ENCODE measurements at regions not wholly inside any gene's neighbourhood (a gene's known extent, or its start where the extent isn't known, plus 50 kb on each side); places are given as distances from the start of the nearest gene placed in this dataset.

DNA sequence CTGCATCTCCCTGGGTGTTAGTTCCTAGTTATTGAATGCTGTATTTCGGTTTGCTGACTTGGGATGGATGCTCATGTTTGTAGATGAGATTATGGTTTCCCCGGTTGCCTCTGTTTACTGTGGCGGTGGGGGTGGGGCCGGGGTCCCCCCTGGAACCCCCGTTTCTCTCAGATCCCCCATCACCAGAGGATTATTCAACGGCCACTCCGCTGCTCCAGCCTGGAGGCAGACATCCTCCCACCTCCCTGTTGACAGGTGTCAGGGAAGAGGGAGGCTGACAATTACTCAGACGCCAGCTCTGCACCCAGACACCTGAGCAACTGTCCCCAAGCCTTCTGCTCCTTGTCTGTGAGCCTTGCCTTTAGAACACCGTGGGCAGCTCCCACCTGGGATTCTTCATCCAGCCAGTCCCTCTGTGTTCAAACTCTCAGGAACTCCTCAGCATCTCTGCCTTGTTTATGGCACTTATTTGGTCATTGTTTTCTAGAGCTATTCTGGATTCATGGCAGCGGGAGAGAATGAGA, 95.9 kb upstream of the PRR20G start:
- TF ChIP-seq, protein P1, sequence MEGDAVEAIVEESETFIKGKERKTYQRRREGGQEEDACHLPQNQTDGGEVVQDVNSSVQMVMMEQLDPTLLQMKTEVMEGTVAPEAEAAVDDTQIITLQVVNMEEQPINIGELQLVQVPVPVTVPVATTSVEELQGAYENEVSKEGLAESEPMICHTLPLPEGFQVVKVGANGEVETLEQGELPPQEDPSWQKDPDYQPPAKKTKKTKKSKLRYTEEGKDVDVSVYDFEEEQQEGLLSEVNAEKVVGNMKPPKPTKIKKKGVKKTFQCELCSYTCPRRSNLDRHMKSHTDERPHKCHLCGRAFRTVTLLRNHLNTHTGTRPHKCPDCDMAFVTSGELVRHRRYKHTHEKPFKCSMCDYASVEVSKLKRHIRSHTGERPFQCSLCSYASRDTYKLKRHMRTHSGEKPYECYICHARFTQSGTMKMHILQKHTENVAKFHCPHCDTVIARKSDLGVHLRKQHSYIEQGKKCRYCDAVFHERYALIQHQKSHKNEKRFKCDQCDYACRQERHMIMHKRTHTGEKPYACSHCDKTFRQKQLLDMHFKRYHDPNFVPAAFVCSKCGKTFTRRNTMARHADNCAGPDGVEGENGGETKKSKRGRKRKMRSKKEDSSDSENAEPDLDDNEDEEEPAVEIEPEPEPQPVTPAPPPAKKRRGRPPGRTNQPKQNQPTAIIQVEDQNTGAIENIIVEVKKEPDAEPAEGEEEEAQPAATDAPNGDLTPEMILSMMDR (IDR thresholded peaks at IDR 0.05) = no peak
- Histone ChIP-seq H3K9me3 (no peaks in the 10 kb centered on the region), H3K9ac (ENCODE audit: low read depth in 2 of 2, low read length in 2 of 2) (no peak overlapping the region), H3K27me3 (no peaks in the 10 kb centered on the region), H3K36me3 (no peaks in the 10 kb centered on the region), H3K4me1 (no peaks in the 10 kb centered on the region), H3K4me3 (no peak overlapping the region), H3K27ac (no peak overlapping the region)
- DNase-seq = no peak
- intact Hi-C loops (cut with DNase I) = no loop called here

- intact Hi-C loops (cut with DNase I) = no loop called here
These were observed 90.2 kb upstream of the PRR20G start for GRCh38 chr3:127377801-127378655.

GRCh38 chr3:127375151-127375930, 87.5 kb upstream of the PRR20G start:
- no peak for DNase-seq
- H3K9me3 ChIP-seq = no peaks in the 10 kb centered on the region
- intact Hi-C loops (cut with DNase I) = no loop called here

More at GRCh38 chr3:127377801-127378655, 90.2 kb upstream of the PRR20G start:
- H3K4me1 ChIP-seq = no peaks in the 10 kb centered on the region
- H3K36me3 ChIP-seq = no peaks in the 10 kb centered on the region
- TF ChIP-seq, protein P1 (IDR thresholded peaks at IDR 0.05) = no peak
- no peak overlapping the region for H3K9ac ChIP-seq (ENCODE audit: low read depth in 2 of 2, low read length in 2 of 2)
- H3K27ac ChIP-seq = no peak overlapping the region
- H3K9me3 ChIP-seq = no peaks in the 10 kb centered on the region
- no peak overlapping the region for H3K4me3 ChIP-seq
- DNase-seq = no peak
- no peaks in the 10 kb centered on the region for H3K27me3 ChIP-seq

GRCh38 chr3:127374086-127375010, 86.5 kb upstream of the PRR20G start:
- H3K9me3 ChIP-seq = no peaks in the 10 kb centered on the region
- no peaks in the 10 kb centered on the region for H3K27me3 ChIP-seq
- DNase-seq = peak; percentile 29
- no peak overlapping the region for H3K4me3 ChIP-seq
- H3K36me3 ChIP-seq = no peaks in the 10 kb centered on the region
- no peak overlapping the region for H3K27ac ChIP-seq
- intact Hi-C loops (cut with DNase I) = no loop called here
- H3K9ac ChIP-seq (ENCODE audit: low read depth in 2 of 2, low read length in 2 of 2) = no peak overlapping the region
- TF ChIP-seq, protein P1 (IDR thresholded peaks at IDR 0.05) = no peak
- no peaks in the 10 kb centered on the region for H3K4me1 ChIP-seq

More at GRCh38 chr3:127375151-127375930, 87.5 kb upstream of the PRR20G start:
- H3K4me3 ChIP-seq = no peak overlapping the region
- no peak overlapping the region for H3K27ac ChIP-seq
- H3K27me3 ChIP-seq = no peaks in the 10 kb centered on the region
- no peaks in the 10 kb centered on the region for H3K4me1 ChIP-seq
- no peaks in the 10 kb centered on the region for H3K36me3 ChIP-seq
- H3K9ac ChIP-seq (ENCODE audit: low read depth in 2 of 2, low read length in 2 of 2) = no peak overlapping the region
- TF ChIP-seq, protein P1 (IDR thresholded peaks at IDR 0.05) = no peak
